Tibial nerve (tissue), 4 donors: ENCODE measurements at regions not wholly inside any gene's neighbourhood (a gene's known extent, or its start where the extent isn't known, plus 50 kb on each side); places are given as distances from the start of the nearest gene placed in this dataset.
"Not testable (repeated sequence)": the region's sequence is repeated elsewhere in the genome, so short reads cannot be mapped to it uniquely, and the experiment has no call there.

Experiments used
- DNase-seq, 2 donors: peaks; one replicate each; pipeline ENCODE4 v3.0.0-alpha.2; 2019; ENCODE audit warnings: low spot score in 2 of 2
- H3K27ac ChIP-seq, 4 donors: fragments of 200-600 bp; sonication (generic) in 3 of 4; one replicate each; pipeline ENCODE4 v1.5.1; 2017 to 2019; ENCODE audit warnings: mild to moderate bottlenecking in 1 of 4
- H3K27me3 ChIP-seq, 2 donors: fragments of 200-600 bp; sonication (generic) in 1 of 2; one replicate each; pipeline versions ENCODE4 v1.5.1 to v1.6.0; 2017 to 2019
- H3K36me3 ChIP-seq, 3 donors: fragments of 200-600 bp; sonication (generic); one replicate each; pipeline ENCODE4 v1.5.1; 2018 to 2019
- H3K4me1 ChIP-seq, 4 donors: fragments of 200-600 bp; sonication (generic) in 3 of 4; one replicate each; pipeline ENCODE4 v1.5.1; 2017 to 2019
- H3K4me3 ChIP-seq, 4 donors: fragments of 200-600 bp; sonication (generic) in 3 of 4; one replicate each; pipeline ENCODE4 v1.5.1; 2017 to 2019; ENCODE audit warnings: mild to moderate bottlenecking in 1 of 4, moderate library complexity in 1 of 4
- H3K9me3 ChIP-seq, 4 donors: fragments of 200-600 bp; sonication (generic) in 3 of 4; one replicate each; pipeline ENCODE4 v1.5.1; 2017 to 2019
- CTCF ChIP-seq, 5 experiments: fragments of 200-600 bp in 3 of 5; fragments of 450-650 bp in 2 of 5; sonication (generic) in 3 of 5; IDR thresholded peaks; one replicate each; pipeline ENCODE4 v1.5.1; 2016 to 2019; ENCODE audit warnings: antibody characterized with exemption in 5 of 5, mild to moderate bottlenecking in 3 of 5, moderate library complexity in 2 of 5
- EP300 ChIP-seq, 2 donors: sonication (generic); formaldehyde crosslinking; IDR thresholded peaks; one replicate each; pipeline ENCODE4 v1.6.1; 2017; ENCODE audit warnings: antibody characterized with exemption in 2 of 2, mild to moderate bottlenecking in 1 of 2
- POLR2A ChIP-seq, 2 donors: fragments of 450-650 bp; IDR thresholded peaks; one replicate each; pipeline ENCODE4 v1.6.1; 2017; ENCODE audit warnings: antibody characterized with exemption in 2 of 2, mild to moderate bottlenecking in 2 of 2, moderate library complexity in 2 of 2
- WGBS, 2 donors: methylation state at CpG; one replicate each; pipeline ENCODE4 v1.1.5; 2018; 5-methylcytosine and 5-hydroxymethylcytosine counted together

GRCh38 chr2:118580651-118581050 is 266.8 kb downstream of the EN1 start:
- H3K27me3 ChIP-seq: no peaks in the 10 kb centered on the region
- H3K4me3 ChIP-seq: no peak overlapping the region
- no peak for DNase-seq
- H3K4me1 ChIP-seq: no peaks in the 10 kb centered on the region
- H3K36me3 ChIP-seq: no peaks in the 10 kb centered on the region
- no peaks in the 10 kb centered on the region for H3K9me3 ChIP-seq
- 48 to 54% methylated on average over 1 of the region's 1 CpG for WGBS, 2 donors
- TF ChIP-seq POLR2A (IDR thresholded peaks at IDR 0.05): no peak
- no peak for TF ChIP-seq EP300 (IDR thresholded peaks at IDR 0.05)
- TF ChIP-seq CTCF (IDR thresholded peaks at IDR 0.05): no peak
- no peak overlapping the region for H3K27ac ChIP-seq

GRCh38 chr2:118580107-118580506 is 267.3 kb downstream of the EN1 start:
- Histone ChIP-seq H3K27me3 (no peaks in the 10 kb centered on the region), H3K36me3 (no peaks in the 10 kb centered on the region), H3K9me3 (no peaks in the 10 kb centered on the region), H3K27ac (no peak overlapping the region), H3K4me1 (no peaks in the 10 kb centered on the region), H3K4me3 (no peak overlapping the region)
- DNase-seq: no peak
- WGBS, 2 donors: 78 to 90% methylated on average over 2 of the region's 2 CpGs
- TF ChIP-seq EP300 (IDR thresholded peaks at IDR 0.05): no peak
- no peak for TF ChIP-seq CTCF (IDR thresholded peaks at IDR 0.05)
- no peak for TF ChIP-seq POLR2A (IDR thresholded peaks at IDR 0.05)

GRCh38 chr2:118577202-118577601 is 270.2 kb downstream of the EN1 start:
- no peak overlapping the region for H3K4me3 ChIP-seq
- H3K9me3 ChIP-seq: no peaks in the 10 kb centered on the region
- WGBS, 2 donors: 62 to 88% methylated on average over 2 of the region's 2 CpGs
- no peaks in the 10 kb centered on the region for H3K27me3 ChIP-seq
- no peaks in the 10 kb centered on the region for H3K4me1 ChIP-seq
- no peak for TF ChIP-seq EP300 (IDR thresholded peaks at IDR 0.05)
- no peak for TF ChIP-seq CTCF (IDR thresholded peaks at IDR 0.05)
- TF ChIP-seq POLR2A (IDR thresholded peaks at IDR 0.05): no peak
- DNase-seq: no peak
- no peak overlapping the region for H3K27ac ChIP-seq
- no peaks in the 10 kb centered on the region for H3K36me3 ChIP-seq

- H3K27me3 ChIP-seq: no peaks in the 10 kb centered on the region
- TF ChIP-seq POLR2A (IDR thresholded peaks at IDR 0.05) (no peak), CTCF (IDR thresholded peaks at IDR 0.05) (no peak), EP300 (IDR thresholded peaks at IDR 0.05) (no peak)
- WGBS, 2 donors: 31 to 40% methylated on average over 3 of the region's 3 CpGs
Measured at GRCh38 chr2:118576109-118576855, 271.2 kb downstream of the EN1 start.

GRCh38 chr2:118572380-118572779 is 275.1 kb downstream of the EN1 start:
- not testable (repeated sequence) for H3K9me3 ChIP-seq, DNase-seq
- 91 to 92% methylated on average over 6 of the region's 6 CpGs for WGBS, 2 donors

More at GRCh38 chr2:118576109-118576855, 271.2 kb downstream of the EN1 start:
- DNase-seq: no peak
- H3K4me1 ChIP-seq: no peaks in the 10 kb centered on the region
- no peaks in the 10 kb centered on the region for H3K9me3 ChIP-seq
- H3K4me3 ChIP-seq: no peak overlapping the region
- no peak overlapping the region for H3K27ac ChIP-seq
- no peaks in the 10 kb centered on the region for H3K36me3 ChIP-seq

More at GRCh38 chr2:118572380-118572779, 275.1 kb downstream of the EN1 start:
- H3K27ac ChIP-seq, H3K36me3 ChIP-seq, H3K27me3 ChIP-seq, H3K4me3 ChIP-seq: not testable (repeated sequence)
- peaks cover 0 to 13% (median 0%) of the 10 kb centered on the region in 4 donors for H3K4me1 ChIP-seq
